Middle frontal gyrus (tissue), 1 donor: ENCODE measurements at regions not wholly inside any gene's neighbourhood (a gene's known extent, or its start where the extent isn't known, plus 50 kb on each side); places are given as distances from the start of the nearest gene placed in this dataset.

Experiments
- DNase-seq: peaks from one replicate; pipeline ENCODE4 v3.0.0-alpha.2; 2015; ENCODE audit warnings: low spot score; ENCODE audit errors: extremely low spot score

DNA sequence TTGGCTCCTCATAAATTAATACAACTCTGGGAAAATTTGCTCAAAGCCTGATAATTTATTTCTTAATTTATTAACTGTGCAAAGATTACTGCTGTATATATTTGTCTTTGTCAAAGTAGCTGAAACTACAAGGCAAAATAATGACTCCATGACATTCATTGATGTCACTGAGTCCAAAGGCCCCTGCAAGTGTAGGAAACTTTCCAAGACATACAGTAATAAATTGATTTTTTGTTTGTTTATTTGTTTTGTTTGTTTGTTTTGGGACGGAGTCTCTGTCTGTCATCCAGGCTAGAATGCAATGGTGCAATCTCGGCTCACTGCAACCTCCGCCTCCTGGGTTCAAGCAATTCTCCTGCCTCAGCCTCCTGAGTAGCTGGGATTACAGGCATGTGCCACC, 96.8 kb upstream of the LPP start:
- no peak for DNase-seq

DNA sequence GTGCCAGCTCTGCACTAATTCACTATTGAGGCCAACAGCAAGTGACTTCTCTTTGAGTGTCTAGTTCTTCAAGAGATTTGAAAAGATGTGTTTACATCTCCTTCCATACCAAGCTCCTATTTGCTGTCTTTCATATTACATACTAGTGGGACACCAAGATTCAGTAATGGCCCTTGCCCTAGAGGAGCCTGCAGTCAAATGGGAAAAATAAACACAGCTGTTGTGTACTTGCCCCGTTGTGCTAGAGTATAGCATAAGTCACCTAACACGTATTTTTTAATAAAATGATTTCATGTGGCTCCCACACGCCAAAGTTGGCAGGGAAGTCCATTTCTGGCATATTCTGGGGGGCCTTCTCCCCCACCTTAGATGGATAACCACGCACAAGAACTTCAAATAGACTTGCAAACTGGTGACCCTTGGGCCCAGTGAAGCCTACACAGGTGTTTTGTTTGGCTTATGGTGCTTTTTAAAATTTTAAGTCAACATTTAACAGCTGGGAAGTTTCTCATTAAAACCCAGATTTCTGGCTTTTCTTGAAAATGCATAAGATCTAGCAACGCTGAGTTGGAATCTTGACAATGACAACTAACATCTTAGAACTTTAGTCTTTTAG, 95.3 kb upstream of the LPP start:
- DNase-seq = no peak

DNA sequence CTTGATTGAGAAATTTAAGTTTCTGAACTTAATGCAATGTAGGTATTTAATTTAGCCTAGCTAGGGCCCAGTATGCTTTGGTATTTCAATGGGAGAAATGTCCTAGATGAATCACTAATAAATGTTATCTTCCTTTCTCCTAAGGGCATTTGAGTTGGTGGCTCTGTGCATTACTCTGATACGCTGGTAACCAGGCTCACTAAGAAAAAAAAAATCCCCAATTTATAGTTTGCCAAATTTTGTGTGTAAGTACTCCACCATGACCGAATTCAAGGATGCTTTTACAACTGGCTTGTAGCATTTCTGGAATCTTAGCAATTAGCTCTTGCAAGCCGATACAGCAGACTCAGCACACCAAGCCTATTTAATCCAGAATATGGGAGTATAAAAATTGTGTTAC, 94.6 kb upstream of the LPP start:
- no peak for DNase-seq

DNA sequence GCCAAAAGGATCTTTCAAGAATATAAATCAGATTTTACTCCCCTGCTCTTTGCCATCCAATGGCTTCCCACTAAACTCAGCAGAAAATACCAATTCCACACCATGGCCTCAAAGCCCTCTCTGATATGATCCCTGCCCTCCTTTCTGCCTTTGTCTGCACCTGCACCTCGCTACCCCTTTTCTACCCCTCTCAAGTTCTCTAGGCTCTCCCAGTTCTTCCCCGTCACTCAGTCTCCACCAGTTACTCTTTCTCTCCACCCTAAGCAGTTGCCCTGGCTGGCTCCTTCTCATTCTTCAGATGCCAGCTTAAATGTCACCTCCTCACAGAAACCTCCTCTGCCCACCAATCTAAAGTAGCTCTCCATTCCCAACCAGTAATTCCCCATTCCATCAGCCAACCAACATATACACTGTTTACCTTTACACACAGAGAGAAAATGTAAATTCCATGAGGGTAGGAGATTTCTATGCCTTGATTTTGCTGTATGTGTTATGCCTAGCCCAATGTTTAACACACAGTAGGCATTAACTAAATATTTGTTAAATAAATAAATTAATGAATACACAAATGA, 93.6 kb upstream of the LPP start:
- DNase-seq = no peak

DNA sequence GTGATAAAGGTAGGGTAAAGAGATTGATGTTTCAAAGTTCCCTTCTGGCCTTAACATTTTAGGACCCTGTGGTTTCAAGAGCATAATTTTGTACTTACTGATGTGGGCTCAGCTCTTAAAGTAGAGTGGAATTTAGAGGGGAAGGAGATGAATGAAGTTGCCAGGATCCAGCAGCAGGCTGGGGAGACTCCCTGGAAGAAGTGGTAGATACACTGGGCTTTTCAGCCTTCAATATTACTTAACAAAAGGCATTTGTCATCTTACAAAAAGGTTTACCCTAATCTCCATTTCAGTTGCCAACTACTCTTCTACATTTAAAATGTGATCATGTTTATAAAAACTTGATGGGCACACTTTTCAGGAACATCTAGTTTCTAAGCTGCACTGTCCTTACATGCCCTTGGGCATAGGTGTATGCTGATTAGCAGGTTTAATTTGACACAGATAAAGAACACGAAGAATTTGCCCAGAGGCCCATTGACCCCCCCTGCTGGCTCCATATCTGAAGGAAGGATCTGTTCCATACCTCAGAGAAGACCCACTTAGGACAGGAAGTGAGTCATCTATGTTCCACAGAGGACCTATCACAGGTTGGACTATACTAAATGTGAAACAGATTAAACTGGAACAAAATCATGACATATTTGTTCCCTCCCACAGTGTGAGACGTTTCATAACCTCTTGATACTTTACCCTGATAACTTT, 93.0 kb upstream of the LPP start:
- no peak for DNase-seq

DNA sequence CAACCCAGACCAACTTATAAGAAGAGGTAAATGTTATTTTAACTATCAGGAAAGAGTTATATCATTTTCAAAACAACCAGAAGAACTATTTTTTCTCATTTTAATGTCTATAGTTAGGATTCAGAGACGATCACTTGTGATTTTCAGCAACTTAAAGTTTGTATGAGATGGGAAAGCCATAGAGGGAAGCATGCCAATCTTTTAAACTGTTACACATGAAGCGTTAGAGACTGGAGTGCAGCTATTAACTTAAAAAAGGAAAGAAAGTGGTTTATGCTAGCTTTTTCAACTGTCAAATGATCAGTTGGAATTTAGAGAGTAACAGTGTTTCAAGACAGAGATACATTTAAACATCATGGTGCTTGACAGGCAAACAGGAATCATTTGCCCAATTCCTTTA, 91.7 kb upstream of the LPP start:
- DNase-seq = no peak

DNA sequence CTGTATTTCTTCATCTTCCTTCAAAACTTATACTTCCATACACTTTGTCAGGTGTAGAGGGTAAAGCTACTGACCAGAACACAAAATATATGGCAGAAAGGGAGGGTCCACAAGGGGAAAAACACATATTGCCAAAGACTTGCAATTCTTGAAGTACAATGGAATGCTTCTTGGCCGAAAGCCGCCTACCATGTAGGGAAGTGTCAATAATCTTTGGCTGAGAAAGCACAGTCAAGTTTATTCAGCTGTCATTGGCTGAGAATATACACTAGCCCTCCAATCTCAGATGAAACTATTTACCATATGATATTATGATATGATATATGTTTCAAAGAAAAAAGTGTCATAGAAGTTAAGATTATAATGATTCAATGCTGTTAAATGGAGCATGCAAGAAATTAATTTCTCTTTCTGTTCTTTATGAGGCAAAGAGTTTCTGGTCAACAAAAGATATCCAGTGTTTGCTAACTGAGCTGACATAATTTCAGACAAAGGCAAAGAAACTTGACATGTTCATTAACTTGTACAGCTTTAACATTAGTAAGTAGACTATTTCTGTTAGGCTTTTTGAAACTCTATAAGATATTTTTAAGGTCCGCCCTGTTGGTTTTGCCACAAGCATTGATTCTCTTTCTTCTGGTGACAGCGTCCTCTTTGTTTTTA, 89.0 kb upstream of the LPP start:
- DNase-seq = no peak

DNA sequence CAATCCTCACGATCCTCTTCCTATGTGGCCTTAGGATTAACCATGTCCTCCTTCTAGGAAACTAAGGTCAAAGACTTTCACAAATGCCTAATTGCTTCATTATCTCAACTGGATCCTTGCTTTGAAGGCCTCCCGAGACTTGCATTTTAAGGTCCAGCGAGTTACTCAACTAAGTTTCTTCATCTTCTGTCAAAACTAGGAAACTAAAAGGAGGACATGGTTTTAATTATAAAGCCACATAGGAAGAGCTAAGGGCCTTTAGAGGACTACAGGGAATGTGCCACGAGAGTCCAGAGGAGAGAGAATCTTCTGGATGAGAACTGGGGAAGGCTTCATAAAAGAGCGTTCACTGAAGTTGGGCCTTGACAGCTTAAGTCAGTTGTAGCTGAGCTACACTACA, 87.8 kb upstream of the LPP start:
- DNase-seq = no peak

DNA sequence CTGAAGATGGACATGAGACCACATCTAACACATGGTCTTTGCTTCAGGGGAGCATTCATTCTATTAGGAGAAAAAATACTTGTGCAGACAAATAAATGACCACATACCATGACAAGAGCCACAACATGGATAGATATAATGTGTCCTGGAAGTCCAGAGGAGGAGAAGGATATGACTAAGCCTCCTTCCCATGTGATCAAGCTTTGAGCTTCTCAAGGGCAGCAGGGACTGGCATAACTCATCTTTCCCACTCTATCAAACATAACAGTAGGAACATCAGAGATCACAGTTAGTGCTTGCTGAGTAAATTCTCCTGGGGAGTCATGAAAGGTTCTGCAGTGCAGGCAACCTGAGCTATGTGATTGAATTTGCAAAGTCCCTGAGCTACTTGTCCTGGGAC, 86.0 kb upstream of the LPP start:
- DNase-seq = no peak

DNA sequence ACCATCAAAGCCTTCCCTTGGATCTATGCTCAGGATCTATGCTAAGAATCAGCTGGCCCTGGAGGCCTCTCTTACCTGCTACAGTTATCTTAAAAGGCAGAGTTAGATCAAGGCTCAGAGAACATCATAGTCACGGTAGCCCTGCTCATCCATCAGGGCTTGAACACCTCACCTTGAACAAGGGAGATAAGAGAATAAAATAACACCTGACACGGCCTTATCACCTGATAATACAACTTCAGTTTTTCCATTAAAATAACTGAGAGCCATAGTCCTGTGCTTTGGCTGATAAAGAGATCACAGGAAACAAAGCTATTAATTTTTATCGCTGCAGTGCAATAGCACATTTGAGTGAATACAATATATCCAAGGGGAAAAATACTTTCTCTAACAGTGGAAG, 85.6 kb upstream of the LPP start:
- no peak for DNase-seq

DNA sequence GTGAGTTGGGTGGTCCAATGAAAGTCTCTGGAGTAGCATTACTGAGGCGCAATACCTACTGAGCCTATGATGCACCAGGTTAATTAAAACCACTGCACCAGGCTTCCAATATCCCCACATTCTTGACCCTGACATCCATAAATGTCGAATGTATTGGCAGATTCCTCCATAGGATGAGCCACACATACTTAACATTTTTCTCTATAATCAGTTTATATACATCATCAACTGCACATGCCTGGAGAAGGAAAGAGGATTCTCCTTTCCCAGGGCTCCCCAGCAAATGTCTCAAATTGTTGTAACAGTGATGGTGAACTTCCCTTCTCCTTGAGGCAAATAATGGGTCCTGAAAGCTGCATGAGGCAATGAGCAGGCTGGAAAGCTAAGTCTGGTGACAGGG, 82.3 kb upstream of the LPP start:
- DNase-seq = no peak

DNA sequence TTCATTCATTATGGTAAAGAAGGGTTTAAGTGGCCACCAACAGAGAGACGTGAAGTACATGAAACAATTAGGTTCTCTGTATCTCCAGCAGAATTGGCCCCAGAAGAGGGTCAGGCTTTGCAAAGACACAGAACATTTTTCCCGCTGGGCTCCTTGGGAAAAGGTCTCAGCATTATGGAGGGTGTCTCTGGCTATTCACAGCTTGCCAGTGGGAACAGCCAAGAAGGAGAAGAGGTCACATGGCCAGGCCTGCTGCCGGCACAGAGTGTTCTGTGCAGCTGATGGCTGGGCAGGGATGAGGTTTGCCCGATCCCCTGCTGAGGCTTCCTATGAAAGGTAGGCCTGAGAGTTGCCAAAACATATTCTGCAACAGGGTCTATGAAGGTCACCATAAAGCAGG, 77.8 kb upstream of the LPP start:
- DNase-seq = peak; percentile 17

DNA sequence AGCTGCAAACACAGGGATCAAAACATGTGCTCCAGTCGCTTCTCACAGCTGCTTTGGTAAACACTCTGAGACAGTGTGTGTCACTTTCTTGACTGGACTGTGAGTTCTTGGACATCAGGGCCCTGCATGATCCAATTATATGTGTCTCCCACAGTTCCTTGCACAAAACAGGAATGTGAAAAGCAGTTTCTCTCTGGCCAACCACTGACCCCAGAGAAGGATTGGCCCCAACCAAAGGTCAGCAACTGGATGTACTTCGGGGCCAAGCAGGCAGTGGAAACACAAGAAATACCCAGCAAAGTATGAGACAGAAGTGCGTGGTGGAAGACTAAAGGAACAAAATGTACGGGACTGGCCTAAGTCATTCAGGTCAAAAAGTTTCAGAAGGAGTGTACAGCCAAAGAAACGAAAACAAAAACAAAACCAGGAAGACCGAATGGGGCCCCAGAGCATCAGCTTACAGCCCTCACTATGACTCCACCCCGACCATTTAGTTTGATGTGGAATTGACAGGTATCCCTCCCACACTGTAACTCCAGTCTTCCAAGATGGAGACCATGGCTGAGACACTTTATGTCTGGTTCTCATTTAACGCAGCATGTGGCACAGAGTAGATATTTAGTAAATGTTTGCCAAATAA, 76.7 kb upstream of the LPP start:
- DNase-seq = no peak

DNA sequence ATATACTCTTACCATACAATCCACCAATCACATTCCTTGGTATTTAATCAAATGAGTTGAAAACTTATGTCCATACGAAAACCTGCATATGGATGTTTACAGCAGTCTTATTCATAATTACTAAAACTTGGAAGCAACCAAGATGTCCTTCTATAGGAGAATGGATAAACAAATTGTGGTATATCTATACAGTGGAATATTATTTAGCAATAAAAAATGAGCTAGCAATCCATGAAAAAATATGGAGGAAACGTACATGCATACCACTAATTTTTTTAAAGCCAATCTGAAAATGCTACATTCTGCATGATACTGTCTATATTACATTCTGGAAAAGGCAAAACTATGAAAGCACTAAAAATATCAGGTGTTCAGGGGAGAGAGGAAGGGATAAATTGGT, 73.9 kb upstream of the LPP start:
- no peak for DNase-seq

DNA sequence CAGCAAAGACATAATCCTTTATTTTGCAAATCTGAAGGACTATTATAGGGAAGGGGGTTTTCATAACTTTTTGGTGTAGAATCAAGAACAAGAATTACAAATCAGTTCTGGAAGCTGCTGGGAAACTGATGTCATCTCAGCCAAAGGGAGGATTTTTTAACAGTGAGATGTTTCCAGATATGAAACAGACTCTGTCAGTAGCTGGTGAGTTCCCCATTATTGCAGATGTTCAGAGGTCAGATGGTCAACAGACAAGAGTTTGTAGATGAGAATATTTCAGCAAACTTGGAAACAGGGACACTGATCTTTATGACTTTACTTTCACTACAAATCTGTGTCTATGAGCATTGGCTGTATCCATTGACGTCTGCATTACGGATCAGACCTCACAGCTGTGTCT, 71.9 kb upstream of the LPP start:
- DNase-seq = no peak

DNA sequence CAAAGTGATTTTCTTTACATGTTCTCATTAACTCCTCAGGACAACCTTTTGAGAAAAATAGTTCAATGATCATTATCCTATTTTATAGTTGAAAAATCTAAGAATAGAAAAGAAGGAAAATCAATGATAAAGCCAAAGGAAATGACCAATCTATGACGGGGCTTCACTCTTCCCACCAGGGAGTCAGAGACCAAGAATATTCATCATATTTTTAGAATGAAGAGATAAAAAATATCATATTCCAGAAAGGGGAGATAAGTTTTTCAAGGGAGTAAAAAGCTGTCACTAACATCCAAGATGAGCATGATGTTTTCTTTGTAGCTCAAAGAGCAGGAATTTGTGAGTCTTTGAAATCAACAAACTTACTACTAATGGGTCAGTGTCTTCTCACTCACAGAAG, 71.5 kb upstream of the LPP start:
- no peak for DNase-seq

DNA sequence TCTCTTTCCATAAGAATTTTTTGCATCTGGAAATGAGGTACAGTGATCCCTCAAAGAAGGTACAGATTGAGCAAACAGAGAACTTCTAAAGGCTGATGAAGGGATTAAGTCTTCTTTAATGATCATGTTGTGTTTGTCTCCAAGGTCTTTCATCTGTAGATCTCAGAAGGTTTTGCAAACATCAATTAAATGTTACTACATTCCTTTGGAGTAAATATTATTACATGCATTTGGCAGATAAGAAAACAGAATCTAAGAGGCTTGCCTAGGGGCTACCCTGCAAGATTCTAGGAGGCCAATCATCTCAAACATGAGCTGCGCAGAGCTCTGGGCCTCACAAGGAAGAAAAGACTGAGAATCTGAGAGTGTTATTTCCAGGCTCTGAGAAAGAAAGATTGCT, 70.9 kb upstream of the LPP start:
- no peak for DNase-seq

DNA sequence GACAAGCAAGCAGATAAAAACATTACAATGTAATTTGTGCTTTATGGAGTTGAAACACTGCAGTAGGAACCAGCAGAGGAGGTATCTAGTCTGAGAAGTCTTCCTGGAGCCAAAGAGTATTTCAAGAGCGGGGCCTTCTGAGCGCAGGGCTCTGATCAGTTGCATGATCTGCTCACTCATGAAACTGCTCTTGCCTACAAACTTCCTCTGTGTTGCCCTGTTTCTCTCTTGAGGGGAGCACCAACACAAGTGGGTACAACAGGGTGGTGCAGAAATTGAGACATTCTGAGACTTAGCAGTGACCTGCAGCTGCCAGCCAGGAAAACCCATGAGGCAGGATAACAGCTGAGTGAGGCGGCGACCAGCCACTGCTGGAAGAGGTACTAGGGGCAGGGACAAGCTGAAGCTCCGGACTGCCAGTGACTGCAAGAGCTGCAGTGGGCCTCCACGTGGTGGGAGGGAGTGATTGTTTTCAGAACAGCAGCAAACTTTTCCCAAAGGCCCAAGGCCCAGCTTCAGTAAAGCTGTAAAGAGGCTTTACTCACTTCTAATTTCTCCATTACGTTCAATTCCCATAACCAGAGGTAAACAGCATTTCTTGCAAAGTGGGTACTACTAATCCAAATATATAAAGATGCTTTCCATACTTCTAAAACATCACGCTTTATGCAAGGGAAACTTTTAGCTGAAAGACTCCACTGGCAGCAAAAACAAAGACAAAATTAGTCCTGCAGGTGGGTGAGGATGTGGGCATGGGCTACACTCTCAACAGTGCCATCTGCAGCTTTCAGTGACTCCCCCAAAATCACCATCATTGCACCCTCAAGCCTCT, 69.0 kb upstream of the LPP start:
- no peak for DNase-seq

DNA sequence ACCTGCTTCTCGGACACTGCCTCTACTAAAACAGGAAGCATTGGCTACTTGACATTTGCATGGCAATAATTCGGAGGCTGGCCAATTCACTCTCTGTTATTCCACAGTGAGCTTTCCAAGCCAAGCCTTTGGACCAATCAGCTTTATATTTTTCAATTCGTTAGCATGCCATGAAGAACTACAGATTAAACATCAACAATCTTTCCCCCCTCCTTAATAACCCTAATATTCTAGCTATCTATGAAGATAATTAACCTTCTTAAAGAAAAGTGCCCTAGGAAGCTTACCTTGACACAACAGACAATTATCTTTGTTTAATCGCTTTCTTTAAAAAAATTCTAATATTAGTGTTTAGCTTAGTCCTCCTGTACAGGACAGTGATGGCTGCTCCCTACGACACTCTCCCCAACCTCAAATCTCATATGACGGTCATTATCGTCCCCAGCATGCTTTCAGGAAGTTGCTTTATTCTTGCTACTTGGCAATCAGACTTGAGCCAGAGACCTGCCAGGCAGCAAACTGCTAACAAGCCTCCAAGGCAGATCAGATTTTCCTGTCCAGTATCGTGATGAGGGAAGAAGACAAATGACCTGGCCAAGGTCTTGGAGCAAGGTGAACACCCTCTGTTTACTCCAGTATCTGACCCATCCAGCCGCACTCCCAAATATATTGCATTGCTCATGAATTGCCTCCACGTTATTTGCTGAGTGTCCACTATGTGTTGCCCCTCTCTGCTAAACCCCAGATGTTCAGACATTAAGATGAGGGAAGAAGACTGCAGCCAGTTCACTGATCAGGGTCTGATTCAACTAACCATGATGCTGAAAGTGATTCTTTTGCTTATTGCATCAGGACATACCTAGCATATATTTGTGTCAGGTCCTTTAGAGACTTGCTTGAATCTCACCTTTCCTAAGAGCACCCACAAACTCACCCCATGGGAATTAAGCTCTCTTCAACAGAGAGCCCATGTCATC, 68.1 kb upstream of the LPP start:
- DNase-seq = no peak
